KMS-11 (cell line): ENCODE measurements at regions not wholly inside any gene's neighbourhood (a gene's known extent, or its start where the extent isn't known, plus 50 kb on each side); places are given as distances from the start of the nearest gene placed in this dataset.
A peak's percentile ranks its signal among the peaks of the same experiment; 100 is the strongest.

ENCODE experiments used
- H2AFZ ChIP-seq: fragments of 200-600 bp; sonication (generic); 2 replicates; pipeline ENCODE4 v1.6.1; 2016; ENCODE audit warnings: antibody characterized with exemption, mixed run types, low read depth
- H3K27ac ChIP-seq: fragments of 200-600 bp; sonication (generic); 2 replicates; pipeline ENCODE4 v1.6.1; 2016; ENCODE audit warnings: mild to moderate bottlenecking, mixed run types
- H3K27me3 ChIP-seq: fragments of 200-600 bp; sonication (generic); 2 replicates; pipeline ENCODE4 v1.6.1; 2017; ENCODE audit warnings: mild to moderate bottlenecking, low read depth, mixed run types, moderate library complexity; ENCODE audit not compliant: insufficient read depth
- H3K36me3 ChIP-seq: fragments of 200-600 bp; sonication (generic); 2 replicates; pipeline ENCODE4 v1.6.1; 2017; ENCODE audit warnings: mild to moderate bottlenecking, mixed run types; ENCODE audit not compliant: insufficient read depth
- H3K4me1 ChIP-seq: fragments of 200-600 bp; sonication (generic); 2 replicates; pipeline ENCODE4 v1.6.1; 2016; ENCODE audit warnings: mild to moderate bottlenecking, low read depth, mixed run types; ENCODE audit not compliant: poor library complexity, severe bottlenecking
- H3K4me2 ChIP-seq: fragments of 200-600 bp; sonication (generic); 2 replicates; pipeline ENCODE4 v1.7.0; 2016; ENCODE audit warnings: mild to moderate bottlenecking, mixed run types
- H3K4me3 ChIP-seq: fragments of 200-600 bp; sonication (generic); IDR thresholded peaks from 2 replicates; pipeline ENCODE4 v1.6.1; 2017; ENCODE audit warnings: low read depth, low read length, mixed read lengths; ENCODE audit not compliant: insufficient read depth
- H3K79me2 ChIP-seq: fragments of 200-600 bp; sonication (generic); 2 replicates; pipeline ENCODE4 v1.6.1; 2016; ENCODE audit warnings: low read depth, mixed run types; ENCODE audit not compliant: insufficient read depth
- H3K9ac ChIP-seq: fragments of 200-600 bp; sonication (generic); 2 replicates; pipeline ENCODE4 v1.6.1; 2016; ENCODE audit warnings: mild to moderate bottlenecking, mixed run types
- H4K20me1 ChIP-seq: fragments of 200-600 bp; sonication (generic); 2 replicates; pipeline ENCODE4 v1.6.1; 2016; ENCODE audit warnings: mild to moderate bottlenecking, mixed run types; ENCODE audit not compliant: insufficient read depth
- CTCF ChIP-seq: fragments of 200-600 bp; sonication (generic); conservative IDR thresholded peaks from 2 replicates; pipeline ENCODE4 v1.6.1; 2017; ENCODE audit warnings: low read depth, mild to moderate bottlenecking, antibody characterized with exemption, low read length, moderate library complexity, mixed read lengths

GRCh38 chr3:84738086-84738485 is 220.7 kb upstream of the CADM2 start:
- peak overlapping the region; percentile 55 for H3K27ac ChIP-seq
- H3K27me3 ChIP-seq, result no peaks in the 10 kb centered on the region
- H3K36me3 ChIP-seq, result no peaks in the 10 kb centered on the region
- H3K4me2 ChIP-seq, result peak overlapping the region; percentile 47; the same call in 1 of the 2 replicates
- H2AFZ ChIP-seq, result peak overlapping the region; percentile 64
- peaks cover 20% of the 10 kb centered on the region for H3K4me1 ChIP-seq
- H3K79me2 ChIP-seq, result no peaks in the 10 kb centered on the region
- no peak for TF ChIP-seq CTCF
- no peak overlapping the region for H3K4me3 ChIP-seq
- no peaks in the 10 kb centered on the region for H4K20me1 ChIP-seq
- H3K9ac ChIP-seq, result no peak overlapping the region

- no peaks in the 10 kb centered on the region for H3K79me2 ChIP-seq
- H3K4me1 ChIP-seq, result peaks cover 10% of the 10 kb centered on the region
- no peak for TF ChIP-seq CTCF
- no peak overlapping the region for H3K4me2 ChIP-seq
- no peaks in the 10 kb centered on the region for H3K27me3 ChIP-seq
- no peak overlapping the region for H2AFZ ChIP-seq
- no peaks in the 10 kb centered on the region for H3K36me3 ChIP-seq
- no peak overlapping the region for H3K27ac ChIP-seq
- H3K9ac ChIP-seq, result no peak overlapping the region
- no peak overlapping the region for H3K4me3 ChIP-seq
- no peaks in the 10 kb centered on the region for H4K20me1 ChIP-seq
These were observed 215.8 kb upstream of the CADM2 start for GRCh38 chr3:84742915-84743425.

GRCh38 chr3:84744130-84744529 is 214.7 kb upstream of the CADM2 start:
- H2AFZ ChIP-seq, result no peak overlapping the region
- H3K27me3 ChIP-seq, result no peaks in the 10 kb centered on the region
- H3K4me1 ChIP-seq, result no peaks in the 10 kb centered on the region
- no peak for TF ChIP-seq CTCF
- H4K20me1 ChIP-seq, result no peaks in the 10 kb centered on the region
- H3K4me3 ChIP-seq, result no peak overlapping the region
- no peaks in the 10 kb centered on the region for H3K36me3 ChIP-seq
- no peak overlapping the region for H3K4me2 ChIP-seq
- no peak overlapping the region for H3K9ac ChIP-seq
- H3K79me2 ChIP-seq, result no peaks in the 10 kb centered on the region
- no peak overlapping the region for H3K27ac ChIP-seq

GRCh38 chr3:84755860-84756259 is 202.9 kb upstream of the CADM2 start:
- Histone ChIP-seq H3K9ac (no peak overlapping the region), H2AFZ (no peak overlapping the region), H4K20me1 (no peaks in the 10 kb centered on the region), H3K4me1 (no peaks in the 10 kb centered on the region), H3K27me3 (no peaks in the 10 kb centered on the region), H3K4me2 (no peak overlapping the region), H3K36me3 (no peaks in the 10 kb centered on the region), H3K27ac (no peak overlapping the region), H3K4me3 (no peak overlapping the region), H3K79me2 (no peaks in the 10 kb centered on the region)
- no peak for TF ChIP-seq CTCF

- no peaks in the 10 kb centered on the region for H3K79me2 ChIP-seq
- H3K4me2 ChIP-seq, result no peak overlapping the region
- no peak overlapping the region for H3K9ac ChIP-seq
- H3K4me1 ChIP-seq, result no peaks in the 10 kb centered on the region
- H3K4me3 ChIP-seq, result no peak overlapping the region
- H3K27ac ChIP-seq, result no peak overlapping the region
- no peak overlapping the region for H2AFZ ChIP-seq
- no peak for TF ChIP-seq CTCF
- no peaks in the 10 kb centered on the region for H4K20me1 ChIP-seq
- no peaks in the 10 kb centered on the region for H3K36me3 ChIP-seq
- H3K27me3 ChIP-seq, result no peaks in the 10 kb centered on the region
These were observed 199.4 kb upstream of the CADM2 start for GRCh38 chr3:84759361-84759760.
